COR-L47 (cell line): ENCODE measurements at regions not wholly inside any gene's neighbourhood (a gene's known extent, or its start where the extent isn't known, plus 50 kb on each side); places are given as distances from the start of the nearest gene placed in this dataset.
"Not testable (repeated sequence)": the region's sequence is repeated elsewhere in the genome, so short reads cannot be mapped to it uniquely, and the experiment has no call there.

Source experiments
- DNase-seq: peaks from one replicate; lab custom pipeline; 2025; lab: John Stamatoyannopoulos, UW

DNA sequence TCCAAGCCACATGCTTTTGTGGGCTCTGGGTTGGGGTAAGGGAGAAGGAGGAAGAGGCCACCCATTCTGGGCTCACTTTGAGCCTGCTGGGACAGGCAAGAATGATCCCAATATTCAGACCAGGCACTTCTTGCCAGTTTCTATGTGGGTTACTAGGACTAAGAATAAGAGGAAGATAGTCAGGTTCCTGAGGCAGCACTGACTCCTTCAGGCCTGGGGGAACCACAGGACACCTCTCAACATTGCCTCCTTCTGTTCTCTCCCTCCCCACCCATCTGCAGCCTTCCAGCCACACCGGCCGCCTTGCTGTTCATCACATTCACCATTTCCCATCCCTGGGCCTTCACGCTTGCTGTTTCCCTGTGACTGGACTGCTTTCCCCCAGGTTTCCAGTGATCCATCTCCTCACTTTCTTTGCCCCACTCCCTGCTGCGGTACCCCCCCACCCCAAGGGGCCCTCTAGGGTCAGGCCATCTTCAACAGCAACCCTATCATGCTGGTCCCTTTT is 69.2 kb upstream of the SIRPA start:
- DNase-seq: no peak

DNA sequence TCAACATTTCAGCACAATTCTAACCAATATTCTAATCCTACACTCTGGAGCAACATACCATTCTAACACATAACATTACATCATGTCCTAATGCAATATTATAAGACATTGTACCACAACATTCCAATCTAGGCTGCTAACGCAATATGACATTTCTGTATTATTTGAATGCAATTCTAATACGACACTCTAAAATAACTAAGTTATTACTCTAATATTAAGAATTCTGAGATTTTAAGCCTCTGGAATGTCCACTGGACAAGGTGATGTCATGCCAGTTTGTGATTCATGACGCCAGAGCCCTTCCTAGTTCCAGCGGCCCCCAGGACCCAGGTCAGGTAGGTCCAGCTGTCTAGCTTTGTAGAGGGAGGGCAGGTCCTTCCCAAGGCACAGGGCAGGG is 69.7 kb upstream of the SIRPA start:
- DNase-seq: no peak

GRCh38 chr20:1824834-1825233 is 70.4 kb upstream of the SIRPA start:
- no peak for DNase-seq

GRCh38 chr20:1824181-1824580 is 71.0 kb upstream of the SIRPA start:
- no peak for DNase-seq

GRCh38 chr20:1823450-1823844 is 71.8 kb upstream of the SIRPA start:
- no peak for DNase-seq

DNA sequence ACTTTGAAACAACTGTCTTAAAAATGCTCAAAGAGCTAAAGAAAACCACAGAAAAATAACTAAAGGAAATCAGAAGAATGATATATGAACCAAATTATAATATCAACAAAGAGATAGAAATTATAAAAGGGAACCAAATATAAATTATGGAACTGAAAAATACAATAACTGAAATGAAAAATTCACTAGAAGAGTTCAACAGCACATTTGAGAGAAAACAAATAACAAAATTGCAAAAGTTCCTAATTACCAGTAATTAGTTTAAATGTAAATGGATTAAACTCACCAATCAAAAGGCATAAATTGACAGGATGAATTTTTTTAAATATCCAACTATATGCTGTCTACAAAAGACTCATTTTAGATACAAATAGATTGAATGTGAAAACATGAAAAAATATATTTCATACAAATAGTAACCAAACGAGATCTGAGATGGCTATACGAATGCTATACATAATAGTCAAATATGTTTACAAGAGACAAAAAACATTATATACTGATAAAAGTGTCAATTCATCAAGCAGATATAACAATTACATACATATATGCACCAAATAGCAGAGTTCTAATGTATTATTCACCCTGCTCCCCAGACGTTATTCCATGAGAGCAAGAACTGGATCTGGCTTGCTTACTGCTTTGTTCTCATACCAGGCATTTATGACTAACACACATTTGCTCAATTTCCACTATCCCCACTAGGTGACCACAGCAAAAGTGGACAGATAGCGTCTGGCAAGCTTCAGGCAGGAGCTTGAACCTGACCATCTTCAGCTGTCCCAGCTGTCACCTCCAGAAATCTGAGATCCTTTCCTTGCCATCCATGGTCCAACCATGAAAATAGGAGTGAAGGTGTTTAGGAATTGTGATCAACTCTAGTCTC is 72.4 kb upstream of the SIRPA start:
- DNase-seq: no peak

DNA sequence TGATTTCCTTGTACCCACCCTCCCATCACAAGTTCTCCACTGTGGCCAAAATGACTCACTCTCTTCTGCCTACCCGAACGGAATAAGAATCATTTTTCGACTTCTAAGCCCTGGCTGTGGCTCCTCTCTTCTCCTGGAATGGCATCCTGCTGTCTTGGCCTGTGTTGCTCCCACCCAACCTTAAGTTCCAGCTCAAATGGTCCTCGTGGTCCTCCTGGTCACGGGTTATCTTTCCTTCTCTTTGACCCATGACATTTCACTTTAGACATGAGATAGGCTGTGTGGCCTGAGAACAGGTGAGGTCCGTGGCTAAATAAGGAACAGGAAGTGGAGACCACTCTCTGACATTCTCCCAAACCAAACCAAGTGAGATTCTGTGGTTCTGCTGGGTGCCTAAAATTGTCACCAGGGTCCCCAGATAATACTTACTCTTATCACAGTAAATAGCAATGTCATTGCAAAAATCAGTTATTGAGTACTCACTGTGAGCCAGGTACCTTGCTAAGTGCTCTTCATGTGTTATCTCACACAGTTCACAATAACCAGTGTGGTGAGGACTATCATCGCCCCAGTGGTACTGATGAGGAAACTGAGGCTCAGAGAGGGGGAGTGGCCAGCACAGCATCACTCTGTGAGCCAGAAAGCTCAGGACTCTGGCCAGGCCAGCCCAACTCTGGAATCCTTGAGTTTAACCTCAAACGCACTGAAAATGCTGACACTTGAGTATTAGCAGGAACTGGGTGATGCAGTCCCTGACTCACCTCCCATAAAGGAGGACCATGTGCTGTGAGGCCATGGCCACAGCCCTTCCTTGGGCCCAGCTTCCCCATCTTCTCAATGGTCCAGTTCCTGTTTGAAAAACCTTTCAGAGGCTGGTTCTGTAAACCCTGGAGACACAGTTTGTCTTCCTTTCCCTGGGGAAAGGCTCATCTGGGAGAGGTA is 74.8 kb upstream of the SIRPA start:
- no peak for DNase-seq

- no peak for DNase-seq
Observed at GRCh38 chr20:1819311-1820137, 75.7 kb upstream of the SIRPA start.

DNA sequence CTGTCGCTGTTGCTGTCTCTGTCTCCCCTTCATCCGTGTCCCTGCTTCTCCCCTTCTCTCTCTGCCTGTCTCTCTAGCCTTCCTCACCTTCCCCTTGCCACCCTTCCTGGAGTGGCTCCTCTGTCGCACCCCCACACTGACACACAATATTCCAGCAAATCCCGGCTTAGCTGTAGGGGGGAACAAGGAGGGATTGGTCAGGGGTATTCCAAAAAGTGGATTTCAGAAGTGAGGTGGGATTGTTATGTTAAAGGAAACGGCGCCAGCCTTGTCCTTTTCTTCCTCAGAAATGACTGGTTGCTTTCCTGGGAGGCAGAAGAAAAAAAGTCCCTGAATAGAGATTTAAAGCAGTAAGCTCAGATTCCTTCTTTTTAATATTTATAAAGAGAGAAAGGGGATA is 76.3 kb upstream of the SIRPA start:
- DNase-seq: no peak

- no peak for DNase-seq
Observed at GRCh38 chr20:1818247-1818840, 76.9 kb upstream of the SIRPA start.

GRCh38 chr20:1817577-1818211 is 77.5 kb upstream of the SIRPA start:
- no peak for DNase-seq

DNA sequence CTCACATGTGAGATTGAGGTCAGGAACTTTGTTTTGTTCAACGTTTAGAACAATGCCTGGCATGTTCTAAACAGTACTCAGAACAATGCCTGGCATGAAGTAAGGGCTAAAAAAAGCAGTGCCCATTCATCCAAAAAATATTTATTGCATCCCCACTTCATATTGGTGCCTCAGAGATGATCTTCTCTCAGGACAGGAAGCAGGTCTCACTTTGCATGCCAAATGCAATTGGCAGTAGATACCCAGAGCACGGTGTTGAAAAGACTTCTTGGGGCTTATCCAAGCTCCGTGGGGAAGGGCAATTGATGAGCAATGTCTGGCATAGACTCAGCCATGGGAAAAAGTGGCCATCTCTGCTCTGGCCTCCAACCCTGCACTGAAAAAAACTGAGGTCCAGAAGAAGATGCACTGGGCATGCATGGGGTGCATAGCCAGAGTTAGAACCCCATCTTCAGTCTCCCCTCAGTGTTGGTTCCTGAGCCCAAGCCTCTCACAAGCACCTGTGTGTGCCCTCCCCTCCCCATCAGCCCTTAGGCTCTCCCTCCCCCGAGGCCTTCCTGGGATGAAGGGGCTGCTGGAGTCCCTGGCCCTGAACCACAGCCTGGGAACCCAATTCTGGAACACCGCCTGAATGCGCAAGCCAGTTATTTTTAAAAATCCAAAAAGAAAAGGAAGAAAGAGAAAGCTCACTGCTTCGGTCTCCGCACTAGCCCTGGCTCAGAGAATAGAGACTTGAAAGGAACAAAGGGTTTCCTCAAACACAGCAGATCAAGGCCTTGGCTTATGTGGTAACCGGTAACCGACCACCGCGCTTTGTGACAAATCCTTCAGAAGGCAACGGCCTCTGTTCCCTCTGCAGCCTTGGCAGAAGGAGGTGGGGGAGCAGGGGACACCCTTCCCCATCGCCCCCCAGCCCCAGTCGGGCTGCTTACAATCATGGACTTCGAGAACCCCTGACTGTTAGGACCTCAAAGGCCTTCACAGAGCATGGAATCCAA is 78.5 kb upstream of the SIRPA start:
- no peak for DNase-seq

DNA sequence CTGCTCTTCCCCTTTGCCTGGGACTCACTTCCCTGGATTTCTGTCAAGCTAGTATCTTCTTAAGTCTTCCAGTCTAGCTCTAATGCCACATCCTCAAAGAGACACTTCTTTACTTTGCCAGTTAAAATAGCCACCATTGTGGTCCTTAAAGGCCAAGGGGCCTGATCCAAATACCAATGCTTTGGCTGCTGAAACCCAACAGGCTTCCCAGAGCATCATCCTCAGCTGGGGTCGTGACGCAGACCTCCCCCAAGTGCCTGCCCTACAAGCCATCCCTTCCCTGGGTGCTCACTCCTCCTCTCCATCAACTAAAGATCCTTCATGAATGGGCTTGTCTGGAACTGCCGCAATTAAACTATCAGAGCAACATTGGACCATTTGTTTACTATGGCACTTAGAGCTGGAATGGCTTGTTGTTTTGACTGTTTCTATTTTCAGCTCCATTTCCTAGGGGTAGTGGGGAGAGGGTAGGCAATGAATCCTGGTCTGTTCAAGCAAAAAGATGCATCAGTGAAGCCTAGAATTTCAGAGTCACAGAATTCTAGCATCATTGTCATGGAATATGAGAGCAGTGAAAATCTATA is 79.6 kb upstream of the SIRPA start:
- no peak for DNase-seq

DNA sequence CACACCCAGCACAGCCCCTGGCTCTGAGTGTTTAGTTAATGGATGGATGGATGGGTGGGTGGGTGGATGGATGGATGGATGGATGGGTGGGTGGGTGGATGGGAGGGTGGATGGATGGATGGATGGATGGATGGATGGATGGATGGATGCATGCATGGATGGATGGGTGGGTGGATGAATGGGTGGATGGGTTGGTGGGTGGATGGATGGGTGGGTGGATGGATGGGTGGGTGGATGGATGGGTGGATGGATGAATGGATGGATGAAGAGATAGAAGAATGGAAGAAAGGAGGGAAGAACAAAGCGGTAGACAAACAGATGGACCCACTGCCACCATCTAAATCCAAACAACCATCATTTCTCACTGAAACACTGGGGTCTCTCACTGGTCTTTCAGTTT is 80.3 kb upstream of the SIRPA start:
- DNase-seq: not testable (repeated sequence)

GRCh38 chr20:1813674-1814635 is 81.3 kb upstream of the SIRPA start:
- DNase-seq: no peak

DNA sequence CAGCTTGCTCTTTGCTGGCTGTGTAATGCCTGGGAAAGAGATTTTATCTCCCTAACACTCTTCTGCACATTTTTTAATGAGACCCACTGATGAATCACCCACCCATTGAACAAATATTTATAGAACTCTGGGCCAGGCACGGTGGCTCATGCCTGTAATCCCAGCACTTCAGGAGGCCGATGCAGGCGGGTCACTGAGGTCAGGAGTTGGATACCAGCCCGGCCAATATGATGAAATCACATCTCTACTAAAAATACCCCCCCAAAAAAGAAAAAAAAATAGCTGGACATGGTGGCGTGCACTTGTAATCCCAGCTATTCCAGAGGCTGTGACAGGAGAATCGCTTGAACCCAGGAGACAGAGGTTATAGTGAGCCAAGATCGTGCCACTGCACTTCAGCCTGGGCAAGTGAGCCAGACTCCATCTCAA is 82.1 kb upstream of the SIRPA start:
- no peak for DNase-seq

DNA sequence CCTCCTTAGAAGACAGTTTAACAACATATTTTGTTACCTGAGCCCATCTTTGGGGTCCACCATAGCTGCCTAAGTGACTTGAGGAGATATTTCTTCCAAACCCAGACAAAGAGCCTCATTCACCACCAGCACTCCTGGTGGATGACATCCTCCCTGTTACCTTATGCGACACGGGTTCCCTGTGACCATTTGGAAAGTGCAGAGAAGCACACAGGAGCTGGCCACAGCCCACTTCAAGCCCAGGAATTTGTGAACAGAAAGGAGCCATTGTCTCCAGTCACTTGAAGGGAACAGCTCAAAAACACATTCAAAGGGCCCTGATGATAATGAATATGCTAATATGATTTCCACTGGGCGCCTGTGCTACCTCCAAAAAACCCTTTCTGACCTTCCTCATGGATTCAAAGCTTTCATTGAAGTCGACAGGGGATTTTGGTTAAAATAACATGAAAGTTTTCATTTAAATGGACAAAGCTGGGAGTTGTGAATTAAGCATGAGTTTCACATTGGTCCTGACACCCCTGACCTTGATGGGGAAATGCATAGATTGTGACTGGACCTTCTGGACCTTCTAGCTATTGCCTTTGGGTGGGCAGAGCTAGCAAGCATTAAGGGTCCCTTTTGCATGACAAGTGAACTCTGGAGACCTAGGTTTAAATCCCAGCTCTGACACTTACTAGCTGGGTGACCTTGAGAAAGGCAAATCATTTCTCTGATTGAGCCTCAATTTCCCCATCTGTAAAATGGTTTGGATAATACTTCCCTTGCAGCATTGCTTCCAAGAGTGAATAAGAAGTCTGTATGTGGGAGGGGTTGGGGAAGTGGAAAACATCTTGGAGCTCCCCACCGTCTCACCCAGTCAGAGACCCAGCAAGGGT is 83.3 kb upstream of the SIRPA start:
- DNase-seq: no peak
